ENCODE measurements at regions not wholly inside any gene's neighbourhood (a gene's known extent, or its start where the extent isn't known, plus 50 kb on each side); places are given as distances from the start of the nearest gene placed in this dataset.

GRCh38 chr17:13410214-13410613 is 191.5 kb downstream of the HS3ST3A1 start:
- Mint-ChIP-seq H3K4me3 (no peak overlapping the region), H3K36me3 (no peaks in the 10 kb centered on the region), H3K27ac (no peak overlapping the region), H3K4me1 (no peaks in the 10 kb centered on the region), H3K9me3 (peaks cover 0 to 3% (median 2%) of the 10 kb centered on the region in 7 donors), H3K27me3 (ENCODE audit: low read depth in 3 of 3) (peaks cover 0 to 2% (median 0%) of the 10 kb centered on the region in 3 donors)
- H3K79me2 ChIP-seq (ENCODE audit: insufficient read depth, low read length) = no peaks in the 10 kb centered on the region
- TF ChIP-seq CTCF (IDR thresholded peaks at IDR 0.05) = no peak
- no peaks in the 10 kb centered on the region for H3K27me3 ChIP-seq (ENCODE audit: control insufficient read depth in 2 of 2, insufficient read depth in 2 of 2, low read length in 2 of 2)
- peaks cover 0 to 2% of the 10 kb centered on the region in 2 donors for H3K9me3 ChIP-seq (replicated peaks in 1 of 2; ENCODE audit: control insufficient read depth in 1 of 2, insufficient read depth in 1 of 2, low read length in 2 of 2)
- no peak overlapping the region for H3K4me3 ChIP-seq (replicated peaks in 1 of 3; ENCODE audit: low read depth in 2 of 3, low read length in 3 of 3)
- no peak overlapping the region for H2AFZ ChIP-seq (ENCODE audit: insufficient read depth, low read depth, low read length, poor library complexity, severe bottlenecking)
- H3K4me2 ChIP-seq (replicated peaks; ENCODE audit: extremely low read depth, low read length, poor library complexity, severe bottlenecking) = no peak overlapping the region
- no peak overlapping the region for H3K9ac ChIP-seq (ENCODE audit: insufficient read depth, low read length, poor library complexity, severe bottlenecking)
- DNase-seq = no peak
- no peaks in the 10 kb centered on the region for H3K36me3 ChIP-seq (replicated peaks in 1 of 2; ENCODE audit: control insufficient read depth in 1 of 2, insufficient read depth in 2 of 2, low read length in 2 of 2)
- no peaks in the 10 kb centered on the region for H3K4me1 ChIP-seq (ENCODE audit: control insufficient read depth in 1 of 2, insufficient read depth in 2 of 2, low read length in 2 of 2)
- intact Hi-C loops (cut with micrococcal nuclease) = no loop called here
- no peaks in the 10 kb centered on the region for H4K20me1 ChIP-seq (ENCODE audit: insufficient read depth, low read length)
- WGBS (ENCODE audit: insufficient coverage) = 81% methylated on average over 2 of the region's 3 CpGs
- no peak overlapping the region for H3K27ac ChIP-seq (ENCODE audit: low read depth in 1 of 2, low read length in 2 of 2)

- no peaks in the 10 kb centered on the region for H3K4me1 Mint-ChIP-seq
- no peaks in the 10 kb centered on the region for H3K27me3 Mint-ChIP-seq (ENCODE audit: low read depth in 3 of 3)
- Histone ChIP-seq H3K9ac (ENCODE audit: insufficient read depth, low read length, poor library complexity, severe bottlenecking) (no peak overlapping the region), H3K4me3 (replicated peaks in 1 of 3; ENCODE audit: low read depth in 2 of 3, low read length in 3 of 3) (no peak overlapping the region), H3K9me3 (replicated peaks in 1 of 2; ENCODE audit: control insufficient read depth in 1 of 2, insufficient read depth in 1 of 2, low read length in 2 of 2) (no peaks in the 10 kb centered on the region), H3K36me3 (replicated peaks in 1 of 2; ENCODE audit: control insufficient read depth in 1 of 2, insufficient read depth in 2 of 2, low read length in 2 of 2) (no peaks in the 10 kb centered on the region), H4K20me1 (ENCODE audit: insufficient read depth, low read length) (no peaks in the 10 kb centered on the region), H3K27ac (ENCODE audit: low read depth in 1 of 2, low read length in 2 of 2) (no peak overlapping the region), H3K79me2 (ENCODE audit: insufficient read depth, low read length) (no peaks in the 10 kb centered on the region), H3K4me2 (replicated peaks; ENCODE audit: extremely low read depth, low read length, poor library complexity, severe bottlenecking) (no peak overlapping the region), H3K4me1 (ENCODE audit: control insufficient read depth in 1 of 2, insufficient read depth in 2 of 2, low read length in 2 of 2) (no peaks in the 10 kb centered on the region), H2AFZ (ENCODE audit: insufficient read depth, low read depth, low read length, poor library complexity, severe bottlenecking) (no peak overlapping the region), H3K27me3 (ENCODE audit: control insufficient read depth in 2 of 2, insufficient read depth in 2 of 2, low read length in 2 of 2) (no peaks in the 10 kb centered on the region)
- intact Hi-C loops (cut with micrococcal nuclease) = no loop called here
- peaks cover 0 to 2% (median 0%) of the 10 kb centered on the region in 7 donors for H3K9me3 Mint-ChIP-seq
- TF ChIP-seq CTCF (IDR thresholded peaks at IDR 0.05) = no peak
- H3K4me3 Mint-ChIP-seq = no peak overlapping the region
- no CpG with 5 or more reads among the region's 1 CpG for WGBS (ENCODE audit: insufficient coverage)
- H3K27ac Mint-ChIP-seq = no peak overlapping the region
- H3K36me3 Mint-ChIP-seq = no peaks in the 10 kb centered on the region
- DNase-seq = no peak
Observed at GRCh38 chr17:13409455-13409854, 192.3 kb downstream of the HS3ST3A1 start.

All from CD14-positive monocyte (primary cell).